Kidney (tissue), 13 donors: ENCODE measurements at regions not wholly inside any gene's neighbourhood (a gene's known extent, or its start where the extent isn't known, plus 50 kb on each side); places are given as distances from the start of the nearest gene placed in this dataset.

Source experiments
- DNase-seq, 5 donors: peaks; one replicate each; pipeline ENCODE4 v3.0.0-alpha.2; 2013 to 2020
- FAIRE-seq: peaks from 2 replicates; lab custom pipeline; 2012; peaks lifted over from hg19 to GRCh38; lab: Jason Lieb, UNC
- H3K27ac ChIP-seq, 2 donors: one replicate each; pipeline ENCODE4 v1.7.0; 2013; ENCODE audit warnings: low read depth in 2 of 2, low read length in 2 of 2, inconsistent platforms in 1 of 2
- H3K27me3 ChIP-seq: one replicate; pipeline ENCODE4 v1.7.1; 2013; ENCODE audit warnings: low read length, inconsistent platforms; ENCODE audit not compliant: control insufficient read depth, insufficient read depth
- H3K36me3 ChIP-seq, 3 donors: one replicate each; pipeline versions ENCODE4 v1.7.0 to v1.7.1; 2013; ENCODE audit warnings: low read length in 3 of 3, control low read depth in 1 of 3, inconsistent platforms in 1 of 3; ENCODE audit not compliant: insufficient read depth in 3 of 3, control insufficient read depth in 2 of 3
- H3K4me1 ChIP-seq, 3 donors: one replicate each; pipeline versions ENCODE4 v1.7.0 to v1.7.1; 2013; ENCODE audit warnings: low read length in 3 of 3, inconsistent platforms in 1 of 3, low read depth in 1 of 3; ENCODE audit not compliant: control insufficient read depth in 2 of 3, insufficient read depth in 2 of 3
- H3K4me3 ChIP-seq, 3 donors: one replicate each; pipeline versions ENCODE4 v1.7.0 to v1.8.1; 2013; ENCODE audit warnings: low read length in 3 of 3, control low read depth in 1 of 3, inconsistent platforms in 1 of 3
- H3K9ac ChIP-seq, 3 donors: one replicate each; pipeline versions ENCODE4 v1.7.0 to v1.7.1; 2013; ENCODE audit warnings: low read length in 3 of 3, control low read depth in 1 of 3, inconsistent platforms in 1 of 3
- H3K9me3 ChIP-seq, 3 donors: one replicate each; pipeline versions ENCODE4 v1.7.0 to v1.7.1; 2013; ENCODE audit warnings: low read length in 3 of 3, control low read depth in 1 of 3, inconsistent platforms in 1 of 3; ENCODE audit not compliant: control insufficient read depth in 2 of 3, insufficient read depth in 1 of 3
- CTCF ChIP-seq: IDR thresholded peaks from 3 replicates; pipeline ENCODE4 v1.5.1; 2012; ENCODE audit warnings: mild to moderate bottlenecking, moderate library complexity, borderline replicate concordance; ENCODE audit not compliant: insufficient read depth; ENCODE audit errors: extremely low read depth
- intact Hi-C: fragments of 100-400 bp; cut with DNase I; formaldehyde crosslinking; loops from one replicate; pipeline ENCODE4 v1.11.1; 2022
- donor health status: control.
- donor health status: control.
- donor health status: control.
- donor health status: control.
- donor health status: control.
- donor health status: DM: yes; HTN: yes; CAD: no.
- donor health status: Normal renal cell carcinoma (clear cell type).

- H3K36me3 ChIP-seq = no peaks in the 10 kb centered on the region
- H3K9ac ChIP-seq = no peak overlapping the region
- H3K27ac ChIP-seq = no peak overlapping the region
- no peak for DNase-seq
- no peaks in the 10 kb centered on the region for H3K9me3 ChIP-seq
- no peaks in the 10 kb centered on the region for H3K4me1 ChIP-seq
- TF ChIP-seq CTCF = no peak
- intact Hi-C loops = no loop called here
- H3K4me3 ChIP-seq = no peak overlapping the region
- no peaks in the 10 kb centered on the region for H3K27me3 ChIP-seq
- no peak for FAIRE-seq
Measured at GRCh38 chr4:12932203-12932788, 551.8 kb downstream of the RAB28 start.

- FAIRE-seq (no peak), DNase-seq (no peak)
- no peaks in the 10 kb centered on the region for H3K9me3 ChIP-seq
- no peak overlapping the region for H3K27ac ChIP-seq
- no peaks in the 10 kb centered on the region for H3K27me3 ChIP-seq
- no peak overlapping the region for H3K4me3 ChIP-seq
- H3K4me1 ChIP-seq = no peaks in the 10 kb centered on the region
- no peaks in the 10 kb centered on the region for H3K36me3 ChIP-seq
- no peak for TF ChIP-seq CTCF
- intact Hi-C loops = no loop called here
- H3K9ac ChIP-seq = no peak overlapping the region
Measured at GRCh38 chr4:12929784-12930183, 554.4 kb downstream of the RAB28 start.

- H3K27ac ChIP-seq = no peak overlapping the region
- no peak overlapping the region for H3K4me3 ChIP-seq
- H3K36me3 ChIP-seq = no peaks in the 10 kb centered on the region
- H3K4me1 ChIP-seq = no peaks in the 10 kb centered on the region
- no peak for DNase-seq
- no peaks in the 10 kb centered on the region for H3K9me3 ChIP-seq
- intact Hi-C loops = no loop called here
- no peak overlapping the region for H3K9ac ChIP-seq
- FAIRE-seq = no peak
- TF ChIP-seq CTCF = no peak
- H3K27me3 ChIP-seq = no peaks in the 10 kb centered on the region
Measured at GRCh38 chr4:12928751-12929150, 555.4 kb downstream of the RAB28 start.
